ENCODE measurements at regions not wholly inside any gene's neighbourhood (a gene's known extent, or its start where the extent isn't known, plus 50 kb on each side); places are given as distances from the start of the nearest gene placed in this dataset.

DNA sequence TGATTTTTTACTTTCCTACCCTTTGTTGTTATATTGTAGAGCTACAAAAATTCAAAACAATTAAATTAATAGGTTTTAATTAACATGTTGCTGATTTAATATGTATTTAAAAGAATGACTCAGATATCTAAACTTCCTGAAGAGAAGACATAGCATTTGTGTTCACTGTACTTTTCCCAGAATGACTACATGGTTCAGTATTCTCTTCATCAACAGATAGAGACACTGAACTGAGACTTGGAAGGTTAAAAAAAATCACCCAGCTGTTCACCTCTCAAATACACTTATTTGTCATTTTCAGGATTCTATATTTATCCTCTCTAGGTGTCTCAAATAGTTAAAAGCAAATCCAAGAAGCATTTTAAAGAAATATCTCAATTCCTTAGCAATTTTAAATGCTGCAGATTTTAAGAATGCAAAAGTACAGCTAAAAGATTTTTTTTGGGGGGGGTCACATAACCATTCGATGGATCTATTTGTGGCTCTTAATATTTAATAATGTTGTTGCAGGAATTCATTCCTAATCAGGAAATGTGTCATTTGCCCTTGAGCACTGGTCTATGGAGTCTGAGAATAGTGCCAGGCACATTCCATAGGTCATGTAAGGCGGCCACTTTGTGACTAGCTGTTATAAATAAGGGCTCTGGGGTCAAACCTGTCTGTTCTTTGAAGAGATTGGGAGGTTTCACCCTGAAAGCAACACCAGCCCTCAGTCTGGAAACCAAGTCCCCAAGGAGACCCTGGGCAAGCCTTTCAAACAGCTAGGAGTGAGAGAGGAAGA lies 463.1 kb downstream of the NR2F1-AS1 start:
- intact Hi-C loops (cut with DNase I) = no loop called here
- no peak overlapping the region for H3K27ac ChIP-seq
- ATAC-seq = no peak
- DNase-seq = no peak
- H3K4me1 ChIP-seq = no peaks in the 10 kb centered on the region
- TF ChIP-seq, protein P1, sequence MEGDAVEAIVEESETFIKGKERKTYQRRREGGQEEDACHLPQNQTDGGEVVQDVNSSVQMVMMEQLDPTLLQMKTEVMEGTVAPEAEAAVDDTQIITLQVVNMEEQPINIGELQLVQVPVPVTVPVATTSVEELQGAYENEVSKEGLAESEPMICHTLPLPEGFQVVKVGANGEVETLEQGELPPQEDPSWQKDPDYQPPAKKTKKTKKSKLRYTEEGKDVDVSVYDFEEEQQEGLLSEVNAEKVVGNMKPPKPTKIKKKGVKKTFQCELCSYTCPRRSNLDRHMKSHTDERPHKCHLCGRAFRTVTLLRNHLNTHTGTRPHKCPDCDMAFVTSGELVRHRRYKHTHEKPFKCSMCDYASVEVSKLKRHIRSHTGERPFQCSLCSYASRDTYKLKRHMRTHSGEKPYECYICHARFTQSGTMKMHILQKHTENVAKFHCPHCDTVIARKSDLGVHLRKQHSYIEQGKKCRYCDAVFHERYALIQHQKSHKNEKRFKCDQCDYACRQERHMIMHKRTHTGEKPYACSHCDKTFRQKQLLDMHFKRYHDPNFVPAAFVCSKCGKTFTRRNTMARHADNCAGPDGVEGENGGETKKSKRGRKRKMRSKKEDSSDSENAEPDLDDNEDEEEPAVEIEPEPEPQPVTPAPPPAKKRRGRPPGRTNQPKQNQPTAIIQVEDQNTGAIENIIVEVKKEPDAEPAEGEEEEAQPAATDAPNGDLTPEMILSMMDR (IDR thresholded peaks at IDR 0.05) = no peak
- no peak for TF ChIP-seq POLR2A (IDR thresholded peaks at IDR 0.05)
- H3K4me3 ChIP-seq = no peak overlapping the region
- H3K27me3 ChIP-seq = no peaks in the 10 kb centered on the region
- H3K36me3 ChIP-seq = no peaks in the 10 kb centered on the region
- H3K9me3 ChIP-seq = no peaks in the 10 kb centered on the region
- WGBS (ENCODE audit: insufficient coverage, low coverage, low lambda C conversion rate, missing lambda C conversion rate) = 24% methylated on average over 2 of the region's 2 CpGs

DNA sequence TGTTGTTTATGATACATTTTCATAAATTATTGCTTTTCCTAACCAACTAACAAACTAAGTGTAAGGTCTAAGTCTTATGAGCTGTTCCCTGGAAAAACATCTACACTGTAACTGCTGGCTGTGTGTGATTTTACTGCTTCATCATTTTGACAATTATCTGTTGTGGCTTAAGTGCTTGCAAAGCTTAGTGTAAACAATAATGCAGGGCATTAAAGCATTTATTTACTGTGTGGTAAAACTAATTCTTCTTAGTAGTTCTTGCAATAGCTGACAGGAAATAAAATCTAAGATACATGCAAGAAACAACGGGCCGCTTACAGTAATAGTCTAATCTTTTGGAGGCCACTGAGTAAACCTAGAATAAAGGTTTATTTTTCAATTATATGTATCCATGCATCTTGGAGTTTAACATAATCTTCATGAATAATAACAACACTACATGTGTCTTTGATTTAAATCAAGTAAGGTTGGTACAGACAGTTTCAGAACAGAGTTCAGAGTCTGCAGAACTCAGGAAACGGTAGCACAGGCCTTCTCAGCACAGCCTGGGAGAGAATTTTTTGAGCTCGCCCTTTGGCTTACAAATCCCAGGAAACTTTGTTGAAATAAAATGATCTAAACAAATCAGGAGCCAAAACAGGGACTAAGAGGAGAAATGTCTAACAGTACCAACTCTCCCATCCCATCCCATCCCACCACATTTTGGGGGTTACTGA lies 473.1 kb downstream of the NR2F1-AS1 start:
- no peak for TF ChIP-seq POLR2A (IDR thresholded peaks at IDR 0.05)
- TF ChIP-seq, protein P1 (IDR thresholded peaks at IDR 0.05) = no peak
- 45% methylated on average over 4 of the region's 4 CpGs for WGBS (ENCODE audit: insufficient coverage, low coverage, low lambda C conversion rate, missing lambda C conversion rate)
- DNase-seq (no peak), ATAC-seq (no peak)
- no peak overlapping the region for H3K27ac ChIP-seq
- intact Hi-C loops (cut with DNase I) = no loop called here
- H3K36me3 ChIP-seq = no peaks in the 10 kb centered on the region
- H3K4me3 ChIP-seq = no peak overlapping the region
- no peaks in the 10 kb centered on the region for H3K4me1 ChIP-seq
- H3K27me3 ChIP-seq = no peaks in the 10 kb centered on the region
- H3K9me3 ChIP-seq = no peaks in the 10 kb centered on the region

DNA sequence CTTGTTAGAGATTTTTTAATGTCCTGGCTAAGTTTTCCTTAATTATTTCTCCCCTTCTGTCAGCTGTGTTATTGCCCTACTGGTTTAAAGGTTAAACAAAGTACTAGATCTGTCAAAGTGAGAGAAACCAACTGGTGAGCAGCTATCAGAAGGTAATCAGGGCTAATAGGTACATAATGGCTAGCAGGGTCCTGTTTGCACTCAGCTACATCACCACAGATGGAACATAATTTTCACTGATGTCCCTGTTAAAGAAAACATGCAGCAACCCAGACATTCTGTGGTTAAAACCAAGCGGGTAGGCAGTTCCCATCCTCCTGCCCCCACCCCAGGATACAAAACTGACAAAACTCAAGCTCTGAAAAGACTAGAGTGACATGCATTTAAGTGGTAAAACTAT lies 473.9 kb downstream of the NR2F1-AS1 start:
- H3K27ac ChIP-seq = no peak overlapping the region
- no peaks in the 10 kb centered on the region for H3K36me3 ChIP-seq
- TF ChIP-seq POLR2A (IDR thresholded peaks at IDR 0.05) = no peak
- TF ChIP-seq, protein P1 (IDR thresholded peaks at IDR 0.05) = no peak
- ATAC-seq (no peak), DNase-seq (no peak)
- H3K9me3 ChIP-seq = no peaks in the 10 kb centered on the region
- intact Hi-C loops (cut with DNase I) = no loop called here
- H3K27me3 ChIP-seq = no peaks in the 10 kb centered on the region
- no peak overlapping the region for H3K4me3 ChIP-seq
- 47% methylated on average over 1 of the region's 1 CpG for WGBS (ENCODE audit: insufficient coverage, low coverage, low lambda C conversion rate, missing lambda C conversion rate)
- H3K4me1 ChIP-seq = no peaks in the 10 kb centered on the region

DNA sequence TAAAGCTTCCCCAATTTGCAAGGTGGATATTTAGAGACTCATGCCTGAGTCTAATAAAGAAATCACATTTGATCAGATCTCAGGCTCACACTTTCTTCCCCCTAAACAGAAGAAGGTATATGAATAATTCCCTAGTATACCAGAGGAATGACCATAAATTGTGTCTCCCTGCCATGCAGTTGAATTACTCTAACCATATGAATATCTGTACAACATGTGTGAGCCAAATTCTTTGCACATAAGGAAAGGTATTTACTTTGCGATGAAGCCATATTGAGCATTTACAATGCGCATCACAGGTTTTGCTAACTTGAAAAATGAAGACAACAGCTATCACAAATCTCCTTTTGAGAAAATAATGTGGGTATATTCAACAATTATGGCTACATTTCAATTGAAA lies 479.4 kb downstream of the NR2F1-AS1 start:
- Histone ChIP-seq H3K27ac (no peak overlapping the region), H3K9me3 (no peaks in the 10 kb centered on the region), H3K4me3 (no peak overlapping the region), H3K4me1 (no peaks in the 10 kb centered on the region), H3K36me3 (no peaks in the 10 kb centered on the region), H3K27me3 (no peaks in the 10 kb centered on the region)
- intact Hi-C loops (cut with DNase I) = no loop called here
- TF ChIP-seq, protein P1 (IDR thresholded peaks at IDR 0.05) = no peak
- no peak for TF ChIP-seq POLR2A (IDR thresholded peaks at IDR 0.05)
- 54% methylated on average over 2 of the region's 2 CpGs for WGBS (ENCODE audit: insufficient coverage, low coverage, low lambda C conversion rate, missing lambda C conversion rate)
- DNase-seq (no peak), ATAC-seq (no peak)
